Body of pancreas (tissue), 4 donors: ENCODE measurements at regions not wholly inside any gene's neighbourhood (a gene's known extent, or its start where the extent isn't known, plus 50 kb on each side); places are given as distances from the start of the nearest gene placed in this dataset.

Experiments used
- CTCF ChIP-seq, 7 experiments: fragments of 450-650 bp in 4 of 7; fragments of 200-600 bp in 3 of 7; sonication (generic) in 3 of 7; IDR thresholded peaks; one replicate each; pipeline ENCODE4 v1.5.1; 2016 to 2019; ENCODE audit warnings: antibody characterized with exemption in 7 of 7
- POLR2A ChIP-seq, 3 donors: fragments of 450-650 bp; IDR thresholded peaks; one replicate each; pipeline ENCODE4 v1.6.1; 2016; ENCODE audit warnings: antibody characterized with exemption in 3 of 3, mild to moderate bottlenecking in 2 of 3

GRCh38 chr11:64474680-64475079, 81.1 kb upstream of the SLC22A11 start:
- TF ChIP-seq CTCF (IDR thresholded peaks at IDR 0.05) = no peak
- no peak for TF ChIP-seq POLR2A (IDR thresholded peaks at IDR 0.05)
